DMS53 (cell line): ENCODE measurements at regions not wholly inside any gene's neighbourhood (a gene's known extent, or its start where the extent isn't known, plus 50 kb on each side); places are given as distances from the start of the nearest gene placed in this dataset.

Experiments
- DNase-seq: peaks from one replicate; lab custom pipeline; 2025; lab: John Stamatoyannopoulos, UW

DNA sequence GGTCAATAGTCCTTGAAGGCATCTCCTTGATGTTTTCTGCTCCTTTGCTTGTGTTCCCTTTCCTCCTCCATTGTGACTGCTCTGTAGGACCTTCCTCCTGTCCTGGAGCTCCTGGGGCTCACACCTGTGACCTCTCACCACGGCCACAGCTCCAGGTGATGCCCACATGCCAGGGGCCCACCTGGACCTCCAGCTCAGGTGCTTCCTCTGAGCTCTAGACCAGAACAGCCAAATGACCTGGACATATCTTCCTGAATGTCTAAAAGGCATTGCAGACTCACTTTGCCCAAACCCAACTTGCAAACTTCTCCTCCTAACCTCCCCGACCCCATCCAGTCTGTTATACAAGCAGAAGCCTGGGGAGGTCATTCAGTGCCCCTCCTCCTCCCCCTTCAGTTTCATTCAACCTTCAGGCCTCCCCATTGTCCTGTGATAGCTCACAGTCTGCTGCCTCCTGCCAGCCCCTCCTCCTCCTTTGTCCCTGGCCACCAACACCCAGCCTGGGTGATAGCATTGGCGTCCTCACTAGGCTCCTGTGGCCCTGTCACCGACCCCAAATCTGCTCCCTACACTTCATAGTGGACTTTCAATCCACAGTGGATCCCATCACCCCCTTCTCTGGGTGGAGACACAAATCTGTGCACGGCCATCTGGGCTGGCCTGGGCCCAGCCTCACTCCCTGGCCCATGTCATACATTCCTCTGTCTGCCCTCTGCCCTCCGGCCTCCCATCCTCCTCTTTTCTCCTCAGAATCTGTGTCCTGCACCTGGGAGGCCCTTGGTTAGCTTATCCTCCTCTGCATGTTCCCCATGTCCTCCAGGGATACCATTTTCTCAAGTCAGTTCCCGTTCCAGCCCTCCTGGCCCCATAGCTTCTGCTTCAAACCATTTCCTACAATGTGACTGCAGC is 310.4 kb upstream of the HDAC4 start:
- no peak for DNase-seq

DNA sequence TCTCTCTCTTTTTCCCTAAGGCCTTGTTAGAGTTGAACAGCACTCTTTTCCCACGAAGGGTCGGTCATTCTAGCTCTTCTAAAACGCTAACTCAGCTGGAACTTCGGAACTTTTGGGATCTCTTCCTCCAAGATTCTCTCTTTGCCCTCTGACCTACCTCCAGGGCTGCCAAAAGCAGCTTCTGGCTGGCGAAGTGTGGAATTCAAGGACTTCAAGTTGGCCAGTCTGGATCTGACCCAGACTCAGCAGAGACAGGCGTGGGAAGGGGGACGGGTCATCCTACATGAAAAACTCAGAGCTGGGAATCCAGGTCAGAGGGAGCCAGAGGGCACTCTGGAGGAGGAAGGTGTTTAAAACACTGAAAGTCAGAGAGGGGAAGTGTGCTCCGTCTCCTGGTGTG is 305.5 kb upstream of the HDAC4 start:
- no peak for DNase-seq

DNA sequence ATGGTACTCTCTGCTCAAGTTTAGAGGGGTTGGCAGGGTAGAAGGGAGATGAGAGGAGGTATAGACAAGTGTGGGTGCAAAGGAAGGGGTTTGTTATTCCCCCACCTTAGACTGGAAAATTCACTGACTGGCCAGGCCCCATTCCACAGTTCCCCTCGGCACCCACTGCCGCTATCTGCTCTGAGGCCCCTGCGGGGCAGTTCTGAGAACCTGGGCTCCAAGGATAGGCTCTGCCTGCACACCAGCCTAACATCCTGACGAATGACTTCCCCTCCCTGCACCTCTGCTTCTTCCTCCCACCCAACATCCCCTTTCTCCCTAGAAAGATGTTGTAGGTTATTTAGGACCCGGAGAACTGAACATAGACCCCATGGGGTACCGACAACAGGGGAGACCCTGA is 303.9 kb upstream of the HDAC4 start:
- no peak for DNase-seq

DNA sequence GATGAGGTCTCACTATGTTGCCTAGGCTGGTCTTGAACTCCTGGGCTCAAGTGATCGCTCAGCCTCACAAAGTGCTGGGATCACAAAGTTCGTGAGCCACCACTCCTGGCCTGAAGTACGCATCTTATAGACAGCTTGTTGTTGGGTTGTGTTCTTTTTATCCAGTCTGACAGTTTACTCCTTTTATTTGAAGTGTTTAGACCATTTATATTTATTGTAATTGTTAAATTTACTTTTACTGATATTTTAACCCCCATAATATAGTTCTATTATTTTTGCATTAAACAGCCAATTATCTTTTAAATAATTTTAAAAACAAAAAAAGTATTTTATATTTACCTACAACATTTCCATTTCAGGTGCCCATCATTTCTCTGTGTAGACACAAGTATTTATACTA is 303.0 kb upstream of the HDAC4 start:
- no peak for DNase-seq

DNA sequence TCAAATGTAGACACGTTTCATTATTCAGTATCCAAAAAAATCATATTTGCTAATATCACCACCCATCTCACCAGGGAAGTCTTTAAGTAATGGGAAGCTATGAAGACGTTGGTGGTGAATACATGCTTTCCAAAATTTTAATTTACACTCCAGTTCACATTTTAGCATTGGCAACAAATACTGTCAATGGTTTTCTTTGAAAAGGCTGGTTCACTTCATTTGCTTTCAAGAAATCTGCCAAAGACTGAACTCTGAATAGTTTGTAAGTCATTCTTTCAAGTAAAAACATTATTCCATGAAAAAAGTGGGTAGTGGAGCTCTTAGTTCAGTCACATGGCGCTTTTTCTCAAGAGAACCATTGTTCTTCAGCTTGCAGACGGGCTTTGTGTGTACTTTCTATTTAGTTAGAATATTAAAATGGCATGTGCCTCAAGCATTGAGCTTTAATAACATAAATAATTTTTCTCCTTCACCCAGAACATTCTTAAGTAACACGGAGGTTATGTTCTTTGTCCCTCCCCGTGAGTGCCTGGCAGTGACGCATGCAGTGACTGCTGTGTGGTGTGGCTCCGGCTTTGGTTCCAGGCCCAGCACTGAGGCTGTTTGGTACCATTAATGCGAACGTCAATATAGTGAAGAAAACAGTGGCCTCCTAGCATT is 300.0 kb upstream of the HDAC4 start:
- no peak for DNase-seq

DNA sequence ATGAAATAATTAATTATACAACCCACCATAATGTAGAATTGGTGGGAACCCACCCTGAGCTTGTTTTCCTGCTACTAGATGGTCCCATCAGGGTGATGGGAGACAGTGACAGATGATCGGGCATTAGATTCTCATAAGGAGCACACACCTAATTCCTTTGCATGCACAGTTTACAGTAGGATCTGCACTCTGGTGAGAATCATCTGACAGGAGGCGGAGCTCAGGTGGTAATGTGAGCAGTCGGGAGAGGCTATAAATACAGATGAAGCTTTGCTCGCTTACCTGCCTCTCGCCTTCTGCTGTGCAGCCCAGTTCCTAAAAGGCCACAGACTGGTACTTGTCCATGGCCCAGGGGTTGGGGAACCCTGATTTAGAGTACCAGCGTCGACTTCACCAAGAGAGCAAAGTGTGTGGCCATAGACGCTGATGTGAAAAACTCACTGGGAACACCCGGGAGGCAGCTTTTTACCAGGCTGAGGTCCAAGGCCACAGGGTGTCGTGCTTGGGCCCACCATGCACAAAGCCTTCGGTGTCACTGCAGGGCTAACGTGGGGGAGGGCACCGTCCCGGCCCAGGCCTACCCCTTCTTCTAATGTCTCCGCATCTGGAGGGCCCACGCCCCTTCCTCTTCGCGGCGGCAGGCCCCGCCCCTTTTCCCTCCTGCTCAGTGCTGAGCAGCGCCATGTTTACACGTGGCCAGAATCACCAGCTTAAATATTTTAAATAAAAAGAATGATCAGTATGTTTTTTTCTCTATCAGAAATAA is 296.8 kb upstream of the HDAC4 start:
- DNase-seq: no peak

DNA sequence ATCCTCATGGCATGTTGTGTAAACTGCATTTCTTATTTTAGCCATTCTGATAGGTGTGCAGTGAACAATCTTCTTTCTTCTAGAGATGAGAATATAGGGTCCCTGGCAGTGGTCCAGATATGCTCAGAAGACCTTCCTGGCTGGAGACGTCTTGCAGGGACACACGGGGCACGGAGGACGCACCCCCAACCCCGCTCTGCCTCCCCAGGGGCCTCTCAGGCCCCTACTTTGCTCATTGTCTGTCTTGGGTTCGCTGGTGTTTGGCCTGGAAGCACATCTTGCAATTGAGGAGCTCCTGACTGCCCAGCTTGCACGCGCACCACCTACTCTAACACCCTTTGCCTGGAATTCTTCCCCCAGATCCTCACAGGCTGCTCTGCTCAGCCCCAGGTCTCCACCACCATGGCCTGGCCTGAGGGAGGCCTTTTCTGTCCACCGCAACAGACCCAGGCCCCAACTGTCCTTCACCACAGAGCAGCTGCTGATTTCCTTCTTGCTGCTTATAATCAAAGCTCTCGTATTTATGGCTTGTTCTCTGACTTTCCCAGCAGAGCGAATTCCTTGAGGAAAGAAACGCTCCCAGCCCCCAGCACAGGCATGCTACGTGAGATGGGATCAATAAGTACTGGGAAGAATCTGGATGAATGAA is 295.9 kb upstream of the HDAC4 start:
- no peak for DNase-seq

DNA sequence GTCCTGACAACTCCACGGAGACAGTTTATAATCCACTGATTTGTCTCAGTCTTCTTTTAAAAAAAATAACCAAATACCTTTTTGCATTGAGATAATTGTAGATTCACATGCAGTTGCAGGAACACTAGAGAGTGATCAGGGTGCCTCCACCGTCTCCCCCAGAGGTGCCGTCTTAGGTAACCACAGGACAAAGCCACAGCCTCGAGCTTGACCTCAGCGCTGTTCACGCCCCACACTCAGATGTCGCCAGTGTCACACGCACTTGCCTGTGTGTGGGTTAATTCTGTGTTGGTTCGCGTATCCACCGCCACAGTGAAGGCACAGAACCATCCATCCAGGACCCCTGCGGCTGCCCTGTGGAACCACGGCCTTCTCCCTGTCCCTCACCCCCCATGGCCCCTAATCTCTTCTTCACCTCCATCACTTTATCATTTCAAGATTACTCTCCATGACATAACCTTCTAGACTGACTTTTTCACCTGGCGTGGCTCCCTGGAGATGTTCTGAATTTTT is 295.0 kb upstream of the HDAC4 start:
- DNase-seq: no peak

DNA sequence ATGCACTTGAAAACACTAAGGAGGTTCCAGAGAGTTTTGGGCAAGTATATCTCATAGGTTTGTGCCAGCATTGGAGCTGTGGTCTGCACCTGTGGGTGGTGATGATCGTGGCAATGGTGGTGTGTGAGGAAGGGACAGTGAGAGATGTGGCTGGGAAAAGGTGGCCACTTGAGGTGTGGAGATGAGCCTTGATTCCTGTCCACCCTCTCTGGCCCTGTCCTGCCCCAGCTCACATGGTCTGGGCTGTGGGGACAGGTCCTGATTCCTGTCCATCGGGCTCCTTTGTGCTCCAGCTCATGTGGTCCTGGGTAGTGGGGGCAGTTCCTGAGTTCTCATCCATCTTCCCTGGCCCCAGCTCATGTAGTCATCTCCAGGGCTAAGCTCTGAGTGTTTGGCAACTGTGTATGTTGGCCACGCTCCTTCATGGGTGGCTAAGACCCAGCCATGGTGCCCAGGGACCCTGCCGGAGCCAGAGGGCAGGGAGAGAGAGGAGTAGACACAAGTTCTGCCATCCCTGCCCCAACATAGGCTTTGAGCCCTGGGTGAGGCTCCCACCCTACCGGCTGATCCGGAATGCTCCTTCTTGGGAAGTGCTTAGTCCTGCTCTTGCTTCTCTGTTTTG is 294.4 kb upstream of the HDAC4 start:
- DNase-seq: no peak

DNA sequence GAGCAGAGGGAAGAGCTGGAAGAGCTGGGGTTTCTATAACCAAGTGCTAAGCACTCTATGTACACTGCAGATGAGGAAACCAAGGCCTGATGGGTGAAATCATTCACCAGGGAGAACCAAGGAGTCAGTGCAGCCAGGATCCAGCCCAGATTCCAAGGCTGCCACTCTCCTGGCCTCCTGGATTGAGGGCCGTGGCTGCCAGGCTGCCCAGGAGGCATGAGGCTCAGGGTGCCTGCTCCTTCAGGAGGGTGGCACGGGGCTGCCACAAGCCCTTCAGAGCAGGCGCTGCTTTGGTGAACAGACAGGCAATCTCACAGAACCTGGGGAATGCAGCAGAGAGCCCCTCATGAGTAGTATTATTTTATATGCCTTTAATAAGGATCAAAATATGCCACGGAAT is 293.7 kb upstream of the HDAC4 start:
- no peak for DNase-seq

DNA sequence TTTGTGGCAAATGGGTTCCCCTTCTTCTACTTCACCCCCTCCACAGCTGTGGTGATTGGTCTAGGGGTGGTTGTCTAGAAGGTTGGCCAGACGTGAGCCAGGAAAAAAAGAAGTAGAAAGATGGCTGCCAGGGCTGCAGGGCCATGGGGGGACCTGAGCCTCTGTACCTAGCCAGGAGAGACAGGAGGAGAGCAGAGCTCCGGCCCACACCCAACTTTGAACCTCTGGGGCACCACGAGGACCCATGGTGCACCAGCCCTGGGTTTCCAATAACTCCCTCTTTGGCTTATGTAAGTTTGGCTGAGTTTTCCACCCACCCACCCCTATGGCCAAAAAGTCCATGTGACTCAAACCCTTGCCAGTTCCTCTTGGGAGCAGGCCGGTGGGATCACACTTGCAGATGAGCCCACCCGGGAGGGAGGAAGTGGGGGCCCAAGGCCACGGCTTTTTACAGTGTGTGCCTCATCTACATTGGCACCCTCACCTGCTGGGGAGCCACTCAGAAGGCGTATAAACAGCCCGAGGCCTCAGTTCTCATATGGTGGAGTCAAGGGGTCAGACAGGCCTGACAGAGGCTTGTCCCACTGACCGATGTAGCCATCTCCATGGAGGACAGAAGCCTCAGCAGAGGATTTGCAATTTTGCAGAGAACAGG is 293.1 kb upstream of the HDAC4 start:
- no peak for DNase-seq

DNA sequence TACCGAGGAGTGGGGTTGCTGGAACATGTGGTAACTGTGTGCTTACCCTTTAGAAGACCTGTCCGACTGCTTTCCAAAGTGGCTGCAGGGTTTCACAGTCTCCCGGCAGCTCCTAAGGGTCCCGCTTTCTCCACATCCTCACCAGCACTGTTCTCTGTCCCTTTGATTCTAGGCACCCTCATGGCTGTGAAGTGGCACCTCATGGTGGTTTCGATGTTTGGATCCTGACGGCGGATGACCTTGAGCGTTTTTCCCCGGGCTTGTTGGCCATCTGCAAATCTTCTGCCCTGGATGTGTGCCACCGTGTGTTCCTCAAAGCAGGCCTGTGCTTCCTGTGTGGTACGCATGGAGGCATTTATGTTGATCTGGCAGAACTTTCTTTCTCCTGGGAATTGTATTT is 292.5 kb upstream of the HDAC4 start:
- no peak for DNase-seq

DNA sequence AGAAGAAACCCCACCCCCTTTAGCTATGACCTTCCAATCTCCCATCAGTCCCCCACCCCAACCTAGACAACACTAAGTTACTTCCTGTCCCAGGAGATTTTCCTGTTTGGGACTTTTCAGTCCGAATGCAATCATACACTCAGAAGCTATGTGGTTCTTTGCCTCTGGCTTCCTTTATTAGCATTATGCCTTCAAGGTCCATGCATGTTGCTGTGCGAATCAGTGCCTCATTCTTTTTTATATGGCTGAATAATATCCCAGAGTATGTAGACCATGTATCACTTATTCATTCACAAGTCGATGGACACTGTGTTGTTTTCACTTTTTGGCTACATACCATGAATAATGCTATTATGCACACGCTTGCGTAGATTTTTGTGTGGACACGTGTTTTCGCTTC is 292.1 kb upstream of the HDAC4 start:
- DNase-seq: no peak

DNA sequence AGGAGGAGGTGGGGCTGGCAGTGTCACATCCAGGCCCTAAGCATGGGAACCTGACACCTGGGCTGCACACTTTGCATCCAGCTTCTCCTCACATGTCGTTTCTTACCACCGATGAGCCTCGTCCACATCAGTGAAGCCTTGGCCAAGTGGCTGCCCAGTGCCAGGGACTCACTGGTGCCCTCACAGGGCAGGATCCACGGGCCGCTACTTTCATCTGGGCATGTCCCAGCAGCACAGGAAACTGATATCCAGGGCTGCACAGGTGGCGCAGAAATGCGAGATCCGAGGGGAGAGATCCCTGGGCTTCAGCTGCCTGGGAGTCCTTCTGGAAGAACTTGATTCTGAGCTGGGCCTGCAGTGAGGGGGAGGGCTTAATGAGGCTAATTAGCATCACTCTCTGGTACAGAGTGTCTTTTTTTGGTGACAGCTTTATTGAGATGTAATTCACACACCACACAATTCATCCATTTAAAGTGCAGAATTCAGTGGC is 291.6 kb upstream of the HDAC4 start:
- peak; percentile 23 for DNase-seq

DNA sequence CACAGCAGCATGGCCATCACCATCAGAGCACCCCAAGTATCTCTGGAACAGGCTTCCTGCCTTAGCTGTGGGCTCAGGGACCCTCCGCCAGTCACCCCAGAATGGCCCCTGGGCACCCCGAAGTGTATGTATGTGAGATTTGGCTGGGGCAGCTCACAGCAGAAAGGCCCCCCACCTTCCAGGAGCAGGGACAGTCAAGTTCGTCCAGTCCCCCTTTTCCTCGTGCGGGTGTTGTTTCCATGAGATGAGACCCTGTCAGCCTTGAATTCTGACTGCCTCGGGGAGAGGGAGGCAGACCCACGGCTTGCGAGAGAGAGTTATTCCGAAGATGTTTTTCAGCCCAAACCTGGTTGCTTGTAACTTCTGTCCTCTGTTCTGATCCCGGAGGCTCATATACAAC is 290.9 kb upstream of the HDAC4 start:
- no peak for DNase-seq

DNA sequence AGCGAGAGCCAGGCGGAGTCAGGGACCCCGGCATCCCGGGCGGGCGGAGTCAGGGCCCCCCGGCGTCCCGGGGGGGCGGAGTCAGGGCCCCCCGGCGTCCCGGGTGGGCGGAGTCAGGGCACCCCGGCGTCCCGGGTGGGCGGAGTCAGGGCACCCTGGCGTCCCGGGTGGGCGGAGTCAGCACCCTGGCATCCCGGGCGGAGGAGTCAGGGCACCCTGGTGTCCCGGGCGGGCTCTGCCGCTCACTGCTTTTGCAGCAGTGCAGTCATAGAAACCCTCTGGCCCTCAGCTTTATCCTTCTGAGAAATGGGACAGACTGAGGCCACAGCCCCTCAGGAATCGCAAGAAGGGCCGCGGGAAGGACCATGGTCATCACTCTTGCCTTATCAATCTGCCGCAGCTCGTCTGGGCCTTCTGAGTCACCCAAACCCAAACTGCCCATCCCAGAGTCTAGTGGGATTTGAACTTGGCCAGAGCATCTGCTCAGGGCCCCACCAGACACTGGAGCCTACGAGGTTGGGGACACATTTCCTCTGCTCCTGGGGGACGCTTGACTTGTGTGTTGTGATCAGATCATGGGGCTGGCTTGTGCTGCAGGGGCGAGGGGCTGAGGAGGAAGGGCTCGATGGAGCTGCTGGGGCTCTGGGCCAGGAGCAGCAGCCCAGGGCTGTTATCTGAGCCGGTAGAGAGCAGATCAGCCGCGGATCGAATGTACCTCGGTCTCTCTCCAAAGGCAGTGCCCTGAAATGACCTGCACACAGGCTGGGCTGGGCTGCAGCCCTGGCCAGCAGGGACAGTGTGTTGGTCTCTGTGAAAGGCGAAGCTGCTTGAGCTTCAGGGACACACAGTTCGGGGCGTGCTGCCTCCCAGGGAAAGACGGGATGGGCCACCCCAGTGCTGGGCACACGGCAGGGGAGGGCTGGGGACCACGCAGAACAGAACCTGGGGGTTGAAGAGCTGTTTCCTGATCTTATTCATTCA is 290.1 kb upstream of the HDAC4 start:
- no peak for DNase-seq

DNA sequence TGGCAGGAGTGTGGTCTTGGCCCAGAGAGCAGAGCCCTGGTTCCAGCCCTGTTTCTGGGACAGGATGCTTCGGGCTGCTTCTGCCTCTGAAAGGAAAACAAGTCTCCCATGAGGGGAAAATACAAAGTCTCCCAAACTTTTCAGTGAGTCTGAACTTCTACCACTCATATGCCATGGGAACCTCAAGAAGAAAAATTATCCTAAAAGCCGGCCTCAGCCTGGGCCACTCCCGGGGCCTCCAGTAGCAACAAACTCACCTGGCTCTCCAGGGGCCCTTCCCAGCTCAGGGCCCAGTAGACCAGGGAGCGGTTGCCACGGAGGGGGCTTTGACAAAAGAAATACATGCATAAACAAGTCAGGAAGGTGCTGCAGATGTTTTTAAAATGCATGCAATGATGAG is 289.2 kb upstream of the HDAC4 start:
- DNase-seq: no peak

DNA sequence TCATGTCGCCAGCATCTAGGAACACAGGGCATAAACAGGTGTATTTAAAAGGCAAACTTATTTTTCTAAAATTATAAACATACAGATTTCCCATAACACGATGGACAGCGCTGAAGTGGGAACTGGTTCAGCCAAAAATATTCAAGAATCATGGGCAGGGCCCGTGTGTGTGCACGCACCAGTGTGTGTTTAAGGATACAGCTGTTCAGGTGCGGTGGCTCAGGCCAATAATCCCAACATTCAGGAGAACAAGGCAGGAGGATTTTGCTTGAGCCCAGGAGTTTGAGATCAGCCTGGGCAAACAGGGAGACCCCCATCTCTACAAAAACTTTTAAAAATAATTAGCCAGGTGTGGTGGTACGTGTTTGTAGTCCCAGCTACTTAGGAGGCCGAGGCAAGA is 288.6 kb upstream of the HDAC4 start:
- DNase-seq: no peak

DNA sequence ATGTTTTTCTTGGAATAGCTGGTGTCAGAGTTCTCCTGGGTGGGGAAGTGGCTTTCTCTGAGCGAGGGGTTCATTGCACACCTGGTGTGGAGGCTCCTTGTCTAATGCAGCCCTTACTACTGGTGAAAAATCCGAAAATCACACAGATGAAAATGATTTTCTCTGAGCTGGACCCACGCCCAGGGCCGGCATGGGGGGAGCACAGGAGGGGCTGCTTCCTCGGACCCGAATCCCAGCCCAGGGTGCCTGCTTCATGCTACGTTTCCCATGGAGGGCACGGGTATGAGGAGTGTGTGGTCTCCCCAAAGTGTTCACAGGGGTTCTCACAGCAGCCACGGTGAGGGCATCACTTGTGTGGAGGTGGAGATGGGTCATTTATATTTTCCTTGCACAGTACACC is 288.0 kb upstream of the HDAC4 start:
- no peak for DNase-seq
